Fibroblast of lung (primary cell): ENCODE measurements at regions not wholly inside any gene's neighbourhood (a gene's known extent, or its start where the extent isn't known, plus 50 kb on each side); places are given as distances from the start of the nearest gene placed in this dataset.

ENCODE experiments used
- EZH2 ChIP-seq: IDR thresholded peaks from 2 replicates; pipeline ENCODE4 v1.5.1; 2012; ENCODE audit warnings: low read length, control low read depth, mild to moderate bottlenecking; ENCODE audit errors: missing control alignments
- TF ChIP-seq, protein P1 (sequence below), 2 donors: IDR thresholded peaks in 1 of 2; conservative IDR thresholded peaks in 1 of 2; 1 replicate in 1 of 2; 2 replicates in 1 of 2; pipeline ENCODE4 v1.5.1; 2011 to 2012; ENCODE audit warnings: low read length in 2 of 2, control low read depth in 1 of 2, inconsistent platforms in 1 of 2, low read depth in 1 of 2, mild to moderate bottlenecking in 1 of 2

DNA sequence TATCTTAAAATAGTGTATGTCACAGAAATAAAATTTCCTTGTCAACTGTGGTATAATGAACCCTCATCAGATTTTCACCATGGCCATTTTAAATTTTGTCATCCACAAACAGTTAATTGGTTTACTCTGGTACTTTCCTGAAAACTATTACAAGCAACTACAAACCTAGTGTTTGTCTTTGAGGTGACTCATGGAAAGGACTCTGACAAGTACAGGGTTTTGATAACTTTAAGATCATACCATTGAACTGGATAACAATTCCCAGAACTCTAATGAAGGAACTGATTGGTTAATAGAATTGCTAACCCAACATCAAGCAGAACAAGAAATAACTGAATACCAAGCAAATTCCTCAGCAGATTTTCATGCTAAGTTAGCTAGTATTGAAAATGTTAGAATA lies 237.7 kb upstream of the IPO5 start:
- TF ChIP-seq, protein P1, sequence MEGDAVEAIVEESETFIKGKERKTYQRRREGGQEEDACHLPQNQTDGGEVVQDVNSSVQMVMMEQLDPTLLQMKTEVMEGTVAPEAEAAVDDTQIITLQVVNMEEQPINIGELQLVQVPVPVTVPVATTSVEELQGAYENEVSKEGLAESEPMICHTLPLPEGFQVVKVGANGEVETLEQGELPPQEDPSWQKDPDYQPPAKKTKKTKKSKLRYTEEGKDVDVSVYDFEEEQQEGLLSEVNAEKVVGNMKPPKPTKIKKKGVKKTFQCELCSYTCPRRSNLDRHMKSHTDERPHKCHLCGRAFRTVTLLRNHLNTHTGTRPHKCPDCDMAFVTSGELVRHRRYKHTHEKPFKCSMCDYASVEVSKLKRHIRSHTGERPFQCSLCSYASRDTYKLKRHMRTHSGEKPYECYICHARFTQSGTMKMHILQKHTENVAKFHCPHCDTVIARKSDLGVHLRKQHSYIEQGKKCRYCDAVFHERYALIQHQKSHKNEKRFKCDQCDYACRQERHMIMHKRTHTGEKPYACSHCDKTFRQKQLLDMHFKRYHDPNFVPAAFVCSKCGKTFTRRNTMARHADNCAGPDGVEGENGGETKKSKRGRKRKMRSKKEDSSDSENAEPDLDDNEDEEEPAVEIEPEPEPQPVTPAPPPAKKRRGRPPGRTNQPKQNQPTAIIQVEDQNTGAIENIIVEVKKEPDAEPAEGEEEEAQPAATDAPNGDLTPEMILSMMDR (conservative IDR thresholded peaks at IDR 0.05 in 1 of 2, IDR thresholded peaks at IDR 0.05 in 1 of 2; ENCODE audit: low read depth in 1 of 2, low read length in 2 of 2): no peak
- TF ChIP-seq EZH2: no peak
